Tibial nerve (tissue), 4 donors: ENCODE measurements at regions not wholly inside any gene's neighbourhood (a gene's known extent, or its start where the extent isn't known, plus 50 kb on each side); places are given as distances from the start of the nearest gene placed in this dataset.
"Not testable (repeated sequence)": the region's sequence is repeated elsewhere in the genome, so short reads cannot be mapped to it uniquely, and the experiment has no call there.

Experiments used
- EP300 ChIP-seq, 2 donors: sonication (generic); formaldehyde crosslinking; IDR thresholded peaks; one replicate each; pipeline ENCODE4 v1.6.1; 2017; ENCODE audit warnings: antibody characterized with exemption in 2 of 2, mild to moderate bottlenecking in 1 of 2
- POLR2A ChIP-seq, 2 donors: fragments of 450-650 bp; IDR thresholded peaks; one replicate each; pipeline ENCODE4 v1.6.1; 2017; ENCODE audit warnings: antibody characterized with exemption in 2 of 2, mild to moderate bottlenecking in 2 of 2, moderate library complexity in 2 of 2
- TF ChIP-seq, protein P1 (sequence below), 5 experiments: fragments of 200-600 bp in 3 of 5; fragments of 450-650 bp in 2 of 5; sonication (generic) in 3 of 5; IDR thresholded peaks; one replicate each; pipeline ENCODE4 v1.5.1; 2016 to 2019; ENCODE audit warnings: antibody characterized with exemption in 5 of 5, mild to moderate bottlenecking in 3 of 5, moderate library complexity in 2 of 5

DNA sequence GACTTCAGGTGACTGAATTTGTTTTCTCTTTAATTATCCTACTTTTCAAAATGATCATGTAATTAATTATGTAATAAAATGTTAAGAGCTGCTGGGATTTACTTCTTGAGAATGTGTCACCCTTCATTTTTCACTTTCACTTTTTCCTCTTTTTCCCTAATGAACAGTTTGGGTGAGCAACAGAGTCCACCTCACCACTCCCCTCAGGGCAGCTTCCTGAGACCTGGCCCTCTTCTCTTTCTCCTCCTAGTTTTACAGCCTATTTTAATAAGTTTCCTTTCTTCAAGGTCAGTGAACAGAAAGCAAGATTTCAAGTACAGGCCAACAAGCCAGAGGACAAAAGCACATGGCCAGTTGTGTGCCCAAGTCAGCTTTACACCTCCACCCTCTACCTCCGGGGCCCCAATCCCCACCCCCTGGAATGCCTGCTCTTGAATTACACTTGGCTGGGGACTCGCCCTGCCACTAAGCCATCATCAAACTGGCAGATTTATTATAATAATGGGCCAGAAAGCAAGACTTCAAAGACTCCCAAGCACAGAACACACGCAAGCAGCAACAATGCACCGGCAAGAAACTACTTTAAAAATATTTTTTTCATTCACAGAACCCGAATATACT lies 143.1 kb upstream of the VOPP1 start:
- TF ChIP-seq, protein P1, sequence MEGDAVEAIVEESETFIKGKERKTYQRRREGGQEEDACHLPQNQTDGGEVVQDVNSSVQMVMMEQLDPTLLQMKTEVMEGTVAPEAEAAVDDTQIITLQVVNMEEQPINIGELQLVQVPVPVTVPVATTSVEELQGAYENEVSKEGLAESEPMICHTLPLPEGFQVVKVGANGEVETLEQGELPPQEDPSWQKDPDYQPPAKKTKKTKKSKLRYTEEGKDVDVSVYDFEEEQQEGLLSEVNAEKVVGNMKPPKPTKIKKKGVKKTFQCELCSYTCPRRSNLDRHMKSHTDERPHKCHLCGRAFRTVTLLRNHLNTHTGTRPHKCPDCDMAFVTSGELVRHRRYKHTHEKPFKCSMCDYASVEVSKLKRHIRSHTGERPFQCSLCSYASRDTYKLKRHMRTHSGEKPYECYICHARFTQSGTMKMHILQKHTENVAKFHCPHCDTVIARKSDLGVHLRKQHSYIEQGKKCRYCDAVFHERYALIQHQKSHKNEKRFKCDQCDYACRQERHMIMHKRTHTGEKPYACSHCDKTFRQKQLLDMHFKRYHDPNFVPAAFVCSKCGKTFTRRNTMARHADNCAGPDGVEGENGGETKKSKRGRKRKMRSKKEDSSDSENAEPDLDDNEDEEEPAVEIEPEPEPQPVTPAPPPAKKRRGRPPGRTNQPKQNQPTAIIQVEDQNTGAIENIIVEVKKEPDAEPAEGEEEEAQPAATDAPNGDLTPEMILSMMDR (IDR thresholded peaks at IDR 0.05): not testable (repeated sequence)
- TF ChIP-seq POLR2A, EP300 (IDR thresholded peaks at IDR 0.05): not testable (repeated sequence)
